ENCODE measurements at regions not wholly inside any gene's neighbourhood (a gene's known extent, or its start where the extent isn't known, plus 50 kb on each side); places are given as distances from the start of the nearest gene placed in this dataset.

DNA sequence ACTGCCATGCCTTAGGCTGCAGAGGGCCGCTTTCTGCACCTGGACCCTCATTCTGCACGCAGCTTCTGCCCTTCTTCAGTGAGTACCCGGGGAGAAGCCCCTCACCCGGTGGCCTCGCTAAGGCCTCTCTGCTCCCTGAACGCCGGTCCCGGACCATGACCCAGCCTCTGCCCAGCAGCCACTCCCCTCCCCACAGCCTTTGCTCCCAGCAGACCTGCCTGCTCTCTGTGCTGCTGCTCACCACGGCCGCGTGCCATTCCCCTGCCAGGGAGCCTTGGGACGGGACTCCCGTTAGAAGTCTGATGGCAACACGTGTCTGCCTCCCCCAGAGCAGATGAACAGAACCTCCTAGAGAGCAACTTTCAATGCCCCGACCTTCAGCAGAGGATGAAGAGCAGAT, 282.8 kb downstream of the NDUFA10 start:
- ATAC-seq (ENCODE audit: low FRiP score) (no peak), DNase-seq (ENCODE audit: low spot score) (no peak)
- no peak for TF ChIP-seq CTCF (IDR thresholded peaks at IDR 0.05)

DNA sequence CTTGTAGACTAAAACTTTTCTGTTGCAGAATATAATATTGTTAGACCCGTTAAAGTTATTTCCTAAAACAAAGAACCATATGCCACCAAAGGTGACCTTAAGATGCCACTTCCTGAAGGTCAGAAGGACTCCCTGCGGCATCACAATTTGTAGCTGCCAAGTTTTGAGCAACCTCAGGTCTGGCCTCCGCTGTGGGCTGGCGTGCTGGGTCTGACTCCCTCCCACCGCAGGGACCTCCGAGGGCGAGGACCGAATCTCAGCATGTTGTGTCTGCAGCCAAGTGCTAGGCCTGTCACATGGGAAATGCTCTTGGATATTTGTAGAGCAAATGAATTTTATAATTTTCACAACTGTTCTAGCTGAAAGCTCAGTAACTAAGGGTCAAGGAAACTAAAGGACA, 285.9 kb downstream of the NDUFA10 start:
- ATAC-seq (ENCODE audit: low FRiP score): no peak
- no peak for DNase-seq (ENCODE audit: low spot score)
- TF ChIP-seq CTCF (IDR thresholded peaks at IDR 0.05): no peak

GRCh38 chr2:239738159-239738558, 287.0 kb downstream of the NDUFA10 start:
- no peak for TF ChIP-seq CTCF (IDR thresholded peaks at IDR 0.05)
- no peak for ATAC-seq (ENCODE audit: low FRiP score)
- DNase-seq (ENCODE audit: low spot score): no peak

DNA sequence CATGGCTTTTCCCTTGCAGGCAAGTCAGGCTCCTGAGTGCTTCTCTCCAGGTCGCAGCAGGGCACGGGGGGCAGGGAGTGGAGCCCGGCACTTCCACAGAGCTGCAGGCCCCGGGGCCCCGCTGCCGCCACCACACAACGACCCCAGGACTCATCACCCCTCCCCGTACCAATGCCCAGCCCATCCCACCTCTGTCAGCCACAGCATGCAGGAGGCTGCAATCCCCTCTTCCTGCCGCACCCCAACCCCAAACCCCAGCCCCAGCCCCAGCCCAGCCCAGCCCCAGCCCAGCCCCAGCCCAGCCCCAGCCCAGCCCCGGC, 288.0 kb downstream of the NDUFA10 start:
- no peak for ATAC-seq (ENCODE audit: low FRiP score)
- TF ChIP-seq CTCF (IDR thresholded peaks at IDR 0.05): no peak
- DNase-seq (ENCODE audit: low spot score): no peak

GRCh38 chr2:239736358-239737143, 288.6 kb downstream of the NDUFA10 start:
- no peak for ATAC-seq (ENCODE audit: low FRiP score)
- no peak for TF ChIP-seq CTCF (IDR thresholded peaks at IDR 0.05)

GRCh38 chr2:239735829-239736357, 289.2 kb downstream of the NDUFA10 start:
- ATAC-seq (ENCODE audit: low FRiP score) (no peak), DNase-seq (ENCODE audit: low spot score) (no peak)
- no peak for TF ChIP-seq CTCF (IDR thresholded peaks at IDR 0.05)

More at GRCh38 chr2:239736358-239737143, 288.6 kb downstream of the NDUFA10 start:
- DNase-seq (ENCODE audit: low spot score): no peak

All from omental fat pad (tissue), 3 donors.